ENCODE measurements at regions not wholly inside any gene's neighbourhood (a gene's known extent, or its start where the extent isn't known, plus 50 kb on each side); places are given as distances from the start of the nearest gene placed in this dataset.
A peak's percentile ranks its signal among the peaks of the same experiment; 100 is the strongest.

GRCh38 chr2:551621-552020 is 125.6 kb downstream of the TMEM18 start:
- TF ChIP-seq JUND (IDR thresholded peaks at IDR 0.05; ENCODE audit: low read depth): no peak
- no peak for DNase-seq (ENCODE audit: low read depth in 1 of 2, low spot score in 1 of 2)

GRCh38 chr2:550860-551567 is 126.2 kb downstream of the TMEM18 start:
- in situ Hi-C loops (cut with HindIII; ENCODE audit: low pct_unique_long_range_greater_than_20kb, low sequenced_read_pairs): no loop called here
- no peak for TF ChIP-seq JUND (IDR thresholded peaks at IDR 0.05; ENCODE audit: low read depth)
- DNase-seq (ENCODE audit: low read depth in 1 of 2, low spot score in 1 of 2): no peak

More at GRCh38 chr2:551621-552020, 125.6 kb downstream of the TMEM18 start:
- in situ Hi-C loops (cut with HindIII; ENCODE audit: low pct_unique_long_range_greater_than_20kb, low sequenced_read_pairs): no loop called here

- no peak for TF ChIP-seq JUND (IDR thresholded peaks at IDR 0.05; ENCODE audit: low read depth)
- DNase-seq (ENCODE audit: low read depth in 1 of 2, low spot score in 1 of 2): peak in 1 of 2 experiments; percentile 73
- in situ Hi-C loops (cut with HindIII; ENCODE audit: low pct_unique_long_range_greater_than_20kb, low sequenced_read_pairs): no loop called here
These were observed 131.2 kb downstream of the TMEM18 start for GRCh38 chr2:545711-546650.

GRCh38 chr2:545228-545627 is 132.0 kb downstream of the TMEM18 start:
- in situ Hi-C loops (cut with HindIII; ENCODE audit: low pct_unique_long_range_greater_than_20kb, low sequenced_read_pairs): no loop called here
- DNase-seq (ENCODE audit: low read depth in 1 of 2, low spot score in 1 of 2): no peak
- no peak for TF ChIP-seq JUND (IDR thresholded peaks at IDR 0.05; ENCODE audit: low read depth)

GRCh38 chr2:538646-539045 is 138.6 kb downstream of the TMEM18 start:
- in situ Hi-C loops (cut with HindIII; ENCODE audit: low pct_unique_long_range_greater_than_20kb, low sequenced_read_pairs): no loop called here
- DNase-seq (ENCODE audit: low read depth in 1 of 2, low spot score in 1 of 2): no peak
- TF ChIP-seq JUND (IDR thresholded peaks at IDR 0.05; ENCODE audit: low read depth): no peak

GRCh38 chr2:535222-535621 is 142.0 kb downstream of the TMEM18 start:
- no peak for DNase-seq (ENCODE audit: low read depth in 1 of 2, low spot score in 1 of 2)
- in situ Hi-C loops (cut with HindIII; ENCODE audit: low pct_unique_long_range_greater_than_20kb, low sequenced_read_pairs): no loop called here
- no peak for TF ChIP-seq JUND (IDR thresholded peaks at IDR 0.05; ENCODE audit: low read depth)

- in situ Hi-C loops (cut with HindIII; ENCODE audit: low pct_unique_long_range_greater_than_20kb, low sequenced_read_pairs): no loop called here
- DNase-seq (ENCODE audit: low read depth in 1 of 2, low spot score in 1 of 2): no peak
- TF ChIP-seq JUND (IDR thresholded peaks at IDR 0.05; ENCODE audit: low read depth): no peak
These were observed 147.4 kb downstream of the TMEM18 start for GRCh38 chr2:529852-530251.

GRCh38 chr2:529424-529823 is 147.8 kb downstream of the TMEM18 start:
- in situ Hi-C loops (cut with HindIII; ENCODE audit: low pct_unique_long_range_greater_than_20kb, low sequenced_read_pairs): no loop called here
- no peak for TF ChIP-seq JUND (IDR thresholded peaks at IDR 0.05; ENCODE audit: low read depth)
- peak; percentile 30 to 66 for DNase-seq (ENCODE audit: low read depth in 1 of 2, low spot score in 1 of 2)

GRCh38 chr2:527581-527980 is 149.6 kb downstream of the TMEM18 start:
- in situ Hi-C loops (cut with HindIII; ENCODE audit: low pct_unique_long_range_greater_than_20kb, low sequenced_read_pairs): no loop called here
- no peak for DNase-seq (ENCODE audit: low read depth in 1 of 2, low spot score in 1 of 2)
- TF ChIP-seq JUND (IDR thresholded peaks at IDR 0.05; ENCODE audit: low read depth): no peak

GRCh38 chr2:526918-527317 is 150.3 kb downstream of the TMEM18 start:
- in situ Hi-C loops (cut with HindIII; ENCODE audit: low pct_unique_long_range_greater_than_20kb, low sequenced_read_pairs): no loop called here
- DNase-seq (ENCODE audit: low read depth in 1 of 2, low spot score in 1 of 2): no peak
- no peak for TF ChIP-seq JUND (IDR thresholded peaks at IDR 0.05; ENCODE audit: low read depth)

GRCh38 chr2:525611-526010 is 151.6 kb downstream of the TMEM18 start:
- no peak for TF ChIP-seq JUND (IDR thresholded peaks at IDR 0.05; ENCODE audit: low read depth)
- in situ Hi-C loops (cut with HindIII; ENCODE audit: low pct_unique_long_range_greater_than_20kb, low sequenced_read_pairs): no loop called here
- no peak for DNase-seq (ENCODE audit: low read depth in 1 of 2, low spot score in 1 of 2)

- in situ Hi-C loops (cut with HindIII; ENCODE audit: low pct_unique_long_range_greater_than_20kb, low sequenced_read_pairs): no loop called here
- DNase-seq (ENCODE audit: low read depth in 1 of 2, low spot score in 1 of 2): no peak
- TF ChIP-seq JUND (IDR thresholded peaks at IDR 0.05; ENCODE audit: low read depth): no peak
These were observed 152.2 kb downstream of the TMEM18 start for GRCh38 chr2:525021-525420.

- peak in 1 of 2 experiments; percentile 7 for DNase-seq (ENCODE audit: low read depth in 1 of 2, low spot score in 1 of 2)
- TF ChIP-seq JUND (IDR thresholded peaks at IDR 0.05; ENCODE audit: low read depth): no peak
- in situ Hi-C loops (cut with HindIII; ENCODE audit: low pct_unique_long_range_greater_than_20kb, low sequenced_read_pairs): no loop called here
These were observed 152.8 kb downstream of the TMEM18 start for GRCh38 chr2:524442-524841.

All from T47D (cell line).